ENCODE measurements at regions not wholly inside any gene's neighbourhood (a gene's known extent, or its start where the extent isn't known, plus 50 kb on each side); places are given as distances from the start of the nearest gene placed in this dataset.

GRCh38 chr1:80445033-80445432 lies 1355.7 kb upstream of the ADGRL2 start:
- TF ChIP-seq CTCF (IDR thresholded peaks at IDR 0.05; ENCODE audit: low read length) = no peak
- TF ChIP-seq EZH2 (IDR thresholded peaks at IDR 0.05; ENCODE audit: borderline replicate concordance, low read length) = no peak
